T-helper 17 cell (primary cell): ENCODE measurements at regions not wholly inside any gene's neighbourhood (a gene's known extent, or its start where the extent isn't known, plus 50 kb on each side); places are given as distances from the start of the nearest gene placed in this dataset.

Experiments used
- ATAC-seq: fragments of 150-1000 bp; cut with Tn5 transposase; 2 replicates; pipeline ENCODE4 v1.10.0; 2021; ENCODE audit warnings: mild to moderate bottlenecking, moderate library complexity
- DNase-seq, 3 donors: peaks; one replicate each; pipeline versions ENCODE4 v3.0.0 to v3.0.0-alpha.2; 2020 to 2021
- H3K9me3 ChIP-seq: one replicate; pipeline ENCODE4 v1.7.0; 2013; ENCODE audit warnings: low read length, mild to moderate bottlenecking; ENCODE audit not compliant: control insufficient read depth, poor library complexity, severe bottlenecking
- H3K27ac Mint-ChIP-seq: one replicate; pipeline ENCODE4 v1.8.0; 2022; ENCODE audit warnings: mild to moderate bottlenecking, moderate library complexity, mixed read lengths
- H3K27me3 Mint-ChIP-seq: one replicate; pipeline ENCODE4 v1.8.0; 2022; ENCODE audit warnings: mixed read lengths
- H3K36me3 Mint-ChIP-seq: one replicate; pipeline ENCODE4 v1.8.0; 2022; ENCODE audit warnings: low read depth, mixed read lengths
- H3K4me1 Mint-ChIP-seq: one replicate; pipeline ENCODE4 v1.8.0; 2022; ENCODE audit warnings: mild to moderate bottlenecking, mixed read lengths
- H3K4me3 Mint-ChIP-seq: one replicate; pipeline ENCODE4 v1.8.0; 2022; ENCODE audit warnings: mild to moderate bottlenecking, moderate library complexity, mixed read lengths

DNA sequence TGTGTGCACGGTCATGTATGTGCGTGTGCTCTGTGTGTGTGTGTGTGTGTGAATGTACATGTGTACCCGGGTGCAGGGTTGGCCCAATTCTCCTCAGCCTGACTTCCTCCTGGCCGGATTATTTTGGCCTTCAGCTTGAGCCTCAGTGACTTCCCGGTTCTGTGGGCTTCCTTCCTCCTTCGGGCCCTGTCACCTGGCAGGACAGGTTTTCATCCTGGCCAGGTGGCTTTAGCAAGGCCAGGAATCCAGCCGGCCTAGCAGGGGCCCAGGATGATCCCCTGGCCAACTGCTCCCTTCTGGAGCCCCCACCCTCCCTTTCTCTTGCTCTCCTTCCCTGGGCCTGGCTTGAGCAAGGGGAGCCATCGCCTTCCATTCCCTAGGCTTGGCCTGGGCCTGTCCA is 140.5 kb downstream of the INHBB start:
- no peaks in the 10 kb centered on the region for H3K4me1 Mint-ChIP-seq
- ATAC-seq (no peak), DNase-seq (no peak)
- no peaks in the 10 kb centered on the region for H3K36me3 Mint-ChIP-seq
- H3K4me3 Mint-ChIP-seq = no peak overlapping the region
- H3K27ac Mint-ChIP-seq = no peak overlapping the region
- peaks cover 65% of the 10 kb centered on the region for H3K27me3 Mint-ChIP-seq
- no peaks in the 10 kb centered on the region for H3K9me3 ChIP-seq

DNA sequence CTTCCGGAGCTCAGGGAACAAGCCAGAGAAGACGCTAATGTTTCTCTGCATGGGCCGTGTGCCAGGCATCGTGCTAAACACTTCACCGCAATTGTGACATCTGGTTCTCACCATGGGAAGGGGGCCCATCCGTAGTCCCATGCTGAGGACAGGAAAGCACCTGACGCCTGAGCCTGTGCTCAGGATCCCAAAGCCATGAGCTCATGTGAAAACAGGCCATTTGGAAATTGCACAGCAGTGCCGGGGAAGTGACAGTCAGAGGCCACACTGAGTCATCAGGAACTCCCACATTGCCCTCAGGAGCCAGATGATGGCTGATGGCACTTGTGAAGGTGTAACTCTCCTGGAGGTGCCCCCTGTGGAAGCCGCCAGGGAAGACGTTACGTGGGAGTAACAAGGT is 141.0 kb downstream of the INHBB start:
- peaks cover 70% of the 10 kb centered on the region for H3K27me3 Mint-ChIP-seq
- no peaks in the 10 kb centered on the region for H3K4me1 Mint-ChIP-seq
- no peak overlapping the region for H3K4me3 Mint-ChIP-seq
- no peaks in the 10 kb centered on the region for H3K36me3 Mint-ChIP-seq
- DNase-seq = no peak
- no peak for ATAC-seq
- H3K27ac Mint-ChIP-seq = no peak overlapping the region
- no peaks in the 10 kb centered on the region for H3K9me3 ChIP-seq

GRCh38 chr2:120488531-120488930 is 142.6 kb downstream of the INHBB start:
- no peak for ATAC-seq
- no peaks in the 10 kb centered on the region for H3K9me3 ChIP-seq
- H3K36me3 Mint-ChIP-seq = no peaks in the 10 kb centered on the region
- no peak overlapping the region for H3K4me3 Mint-ChIP-seq
- no peak for DNase-seq
- no peaks in the 10 kb centered on the region for H3K4me1 Mint-ChIP-seq
- no peak overlapping the region for H3K27ac Mint-ChIP-seq
- H3K27me3 Mint-ChIP-seq = peaks cover 61% of the 10 kb centered on the region

GRCh38 chr2:120489023-120489422 is 143.1 kb downstream of the INHBB start:
- ATAC-seq (no peak), DNase-seq (no peak)
- Mint-ChIP-seq H3K27me3 (peaks cover 57% of the 10 kb centered on the region), H3K4me1 (no peaks in the 10 kb centered on the region), H3K4me3 (no peak overlapping the region), H3K27ac (no peak overlapping the region), H3K36me3 (no peaks in the 10 kb centered on the region)
- H3K9me3 ChIP-seq = no peaks in the 10 kb centered on the region

DNA sequence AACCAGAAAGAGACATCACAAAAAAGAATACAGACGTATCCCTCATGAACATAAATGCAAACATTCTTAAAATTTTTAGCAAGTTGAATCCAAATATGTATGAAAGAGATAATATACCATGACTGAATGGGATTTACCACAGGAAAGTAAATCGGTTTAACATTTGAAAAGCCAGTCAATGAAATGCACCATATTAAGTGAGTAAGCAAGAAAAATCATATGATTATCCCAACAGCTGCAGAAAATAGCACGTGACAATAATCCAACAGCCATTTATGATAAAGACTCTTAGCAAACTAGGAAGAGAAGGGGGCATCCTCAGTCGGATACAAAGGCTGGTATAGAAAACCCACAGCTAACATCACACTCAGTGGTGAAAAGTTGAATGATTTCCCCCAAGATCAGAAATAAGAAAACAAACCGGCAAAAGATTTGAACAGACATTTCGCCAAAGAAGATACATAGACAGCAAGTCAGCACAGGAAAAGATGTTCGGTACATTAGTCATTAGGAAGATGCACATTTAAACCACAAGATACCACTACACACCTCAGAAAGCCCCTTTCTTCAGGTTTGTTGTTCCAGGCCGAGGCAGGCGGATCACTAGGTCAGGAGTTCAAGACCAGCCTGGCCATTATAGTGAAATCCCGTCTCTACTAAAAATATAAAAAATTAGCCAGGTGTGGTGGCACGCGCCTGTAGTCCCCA is 144.3 kb downstream of the INHBB start:
- peaks cover 52% of the 10 kb centered on the region for H3K27me3 Mint-ChIP-seq
- ATAC-seq = no peak
- no peak overlapping the region for H3K4me3 Mint-ChIP-seq

DNA sequence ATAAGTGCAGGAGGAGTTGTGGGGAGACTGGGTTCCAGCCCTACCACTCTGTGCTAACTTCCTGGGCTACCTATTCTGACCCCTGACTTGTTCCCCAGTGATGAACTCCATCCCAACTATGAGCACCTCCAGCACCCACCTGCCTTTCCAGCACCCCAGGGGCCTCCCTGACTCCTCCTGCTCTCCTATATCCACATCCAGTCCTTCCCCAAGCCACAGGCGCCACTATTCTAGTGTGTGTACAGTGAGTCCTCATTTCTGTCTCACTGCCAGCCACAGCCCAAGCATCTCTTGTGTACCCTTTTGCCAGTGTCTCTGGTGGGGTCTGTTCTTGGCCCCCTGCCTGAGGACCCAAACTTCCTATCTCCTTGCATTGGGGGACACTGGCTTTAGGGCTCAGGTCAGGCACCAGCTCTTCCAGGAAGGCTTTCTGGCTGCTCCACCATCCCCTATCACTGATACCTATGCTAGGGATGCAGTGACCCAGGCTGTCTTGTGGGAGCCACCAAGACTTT is 145.2 kb downstream of the INHBB start:
- no peaks in the 10 kb centered on the region for H3K36me3 Mint-ChIP-seq
- no peak for DNase-seq
- H3K4me1 Mint-ChIP-seq = no peaks in the 10 kb centered on the region
- no peaks in the 10 kb centered on the region for H3K9me3 ChIP-seq
- H3K27ac Mint-ChIP-seq = no peak overlapping the region
- ATAC-seq = no peak
- H3K4me3 Mint-ChIP-seq = no peak overlapping the region
- H3K27me3 Mint-ChIP-seq = peaks cover 54% of the 10 kb centered on the region

More for the DNA sequence above, 144.3 kb downstream of the INHBB start:
- no peaks in the 10 kb centered on the region for H3K9me3 ChIP-seq
- Mint-ChIP-seq H3K36me3 (no peaks in the 10 kb centered on the region), H3K4me1 (no peaks in the 10 kb centered on the region), H3K27ac (no peak overlapping the region)
- no peak for DNase-seq

- no peaks in the 10 kb centered on the region for H3K9me3 ChIP-seq
- no peak overlapping the region for H3K27ac Mint-ChIP-seq
- no peaks in the 10 kb centered on the region for H3K36me3 Mint-ChIP-seq
- H3K4me3 Mint-ChIP-seq = no peak overlapping the region
- DNase-seq (no peak), ATAC-seq (no peak)
- H3K27me3 Mint-ChIP-seq = peaks cover 52% of the 10 kb centered on the region
- no peaks in the 10 kb centered on the region for H3K4me1 Mint-ChIP-seq
Observed at GRCh38 chr2:120493231-120493630, 147.3 kb downstream of the INHBB start.

DNA sequence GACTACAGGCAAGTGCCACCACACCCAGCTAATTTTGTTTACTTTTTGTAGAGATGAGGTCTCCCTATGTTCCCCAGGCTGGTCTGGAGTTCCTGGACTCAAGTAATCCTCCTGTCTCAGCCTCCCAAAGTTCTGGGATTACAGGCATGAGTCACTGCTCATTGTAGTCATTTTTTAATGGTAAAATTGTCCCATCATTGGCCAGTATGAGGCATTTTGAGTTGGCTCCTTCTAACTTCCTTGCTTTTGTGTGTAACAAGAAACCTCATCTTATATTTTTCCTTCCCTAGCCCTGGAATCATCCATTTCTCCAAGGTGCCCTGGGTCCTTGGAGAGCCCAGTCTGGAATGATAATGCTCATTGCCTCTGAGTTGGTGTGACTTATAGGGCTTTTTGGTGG is 148.5 kb downstream of the INHBB start:
- no peak overlapping the region for H3K27ac Mint-ChIP-seq
- peaks cover 46% of the 10 kb centered on the region for H3K27me3 Mint-ChIP-seq
- no peaks in the 10 kb centered on the region for H3K4me1 Mint-ChIP-seq
- H3K9me3 ChIP-seq = no peaks in the 10 kb centered on the region
- no peak for ATAC-seq
- no peak overlapping the region for H3K4me3 Mint-ChIP-seq
- no peaks in the 10 kb centered on the region for H3K36me3 Mint-ChIP-seq
- DNase-seq = no peak

DNA sequence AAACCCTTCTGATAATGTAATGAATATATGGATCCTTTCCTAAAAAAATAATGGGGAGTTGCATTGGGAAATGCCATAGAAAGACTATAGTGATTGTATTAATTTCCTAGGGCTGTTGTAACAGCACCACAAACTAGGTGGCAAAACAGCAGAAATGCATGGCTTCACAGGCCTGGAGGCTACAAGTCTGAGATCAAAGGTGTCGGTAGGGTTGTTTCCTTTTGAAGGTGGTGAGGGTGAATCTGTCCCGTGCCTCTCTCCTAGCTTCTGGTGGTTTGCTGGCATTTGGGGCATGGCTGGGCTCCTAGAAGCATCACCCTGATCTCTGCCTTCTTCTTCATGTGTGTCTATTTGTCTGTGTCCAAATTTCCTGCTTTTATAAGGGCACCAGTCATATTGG is 149.7 kb downstream of the INHBB start:
- Mint-ChIP-seq H3K4me1 (no peaks in the 10 kb centered on the region), H3K27me3 (peaks cover 46% of the 10 kb centered on the region), H3K36me3 (no peaks in the 10 kb centered on the region), H3K4me3 (no peak overlapping the region), H3K27ac (no peak overlapping the region)
- DNase-seq (no peak), ATAC-seq (no peak)
- H3K9me3 ChIP-seq = no peaks in the 10 kb centered on the region

GRCh38 chr2:120496235-120496634 is 150.3 kb downstream of the INHBB start:
- no peak for ATAC-seq
- H3K9me3 ChIP-seq = no peaks in the 10 kb centered on the region
- H3K27me3 Mint-ChIP-seq = peaks cover 48% of the 10 kb centered on the region
- H3K27ac Mint-ChIP-seq = no peak overlapping the region
- H3K4me3 Mint-ChIP-seq = no peak overlapping the region
- H3K4me1 Mint-ChIP-seq = no peaks in the 10 kb centered on the region
- H3K36me3 Mint-ChIP-seq = no peaks in the 10 kb centered on the region
- no peak for DNase-seq

- H3K4me3 Mint-ChIP-seq = no peak overlapping the region
- H3K36me3 Mint-ChIP-seq = no peaks in the 10 kb centered on the region
- no peaks in the 10 kb centered on the region for H3K4me1 Mint-ChIP-seq
- no peak for DNase-seq
- ATAC-seq = no peak
- H3K9me3 ChIP-seq = no peaks in the 10 kb centered on the region
- no peak overlapping the region for H3K27ac Mint-ChIP-seq
- peaks cover 44% of the 10 kb centered on the region for H3K27me3 Mint-ChIP-seq
Observed at GRCh38 chr2:120496759-120497158, 150.8 kb downstream of the INHBB start.

GRCh38 chr2:120497261-120497977 is 151.5 kb downstream of the INHBB start:
- Mint-ChIP-seq H3K36me3 (no peaks in the 10 kb centered on the region), H3K27me3 (peaks cover 43% of the 10 kb centered on the region), H3K4me3 (no peak overlapping the region), H3K4me1 (no peaks in the 10 kb centered on the region), H3K27ac (no peak overlapping the region)
- no peak for DNase-seq
- no peaks in the 10 kb centered on the region for H3K9me3 ChIP-seq
- ATAC-seq = no peak

DNA sequence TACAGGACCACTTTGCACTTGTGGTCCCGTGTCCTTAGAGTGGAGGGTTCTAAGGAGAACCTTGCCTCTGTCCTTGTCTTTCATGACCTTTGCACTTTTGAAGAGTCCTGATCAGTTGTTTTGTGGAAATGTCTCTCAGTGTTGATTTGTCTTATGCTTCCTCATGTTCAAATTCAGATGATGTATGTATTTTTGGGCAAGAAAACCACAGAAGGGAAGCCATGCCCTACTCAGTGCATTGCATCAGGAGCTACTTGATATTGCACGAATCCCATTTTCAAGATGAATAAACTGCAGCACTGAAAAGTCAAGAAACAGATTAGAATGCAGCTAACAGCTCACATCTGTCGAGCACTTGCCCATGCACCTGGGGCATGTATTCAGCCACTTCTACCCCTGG is 152.2 kb downstream of the INHBB start:
- DNase-seq (no peak), ATAC-seq (no peak)
- no peaks in the 10 kb centered on the region for H3K9me3 ChIP-seq
- Mint-ChIP-seq H3K4me3 (no peak overlapping the region), H3K27me3 (peaks cover 47% of the 10 kb centered on the region), H3K4me1 (no peaks in the 10 kb centered on the region), H3K27ac (no peak overlapping the region), H3K36me3 (no peaks in the 10 kb centered on the region)
